Mesenchymal stem cell (in vitro differentiated cells and primary cell): ENCODE measurements at regions not wholly inside any gene's neighbourhood (a gene's known extent, or its start where the extent isn't known, plus 50 kb on each side); places are given as distances from the start of the nearest gene placed in this dataset.

ENCODE experiments used
- DNase-seq: peaks from one replicate; pipeline ENCODE4 v3.0.0-alpha.2; 2013
- H2AFZ ChIP-seq: one replicate; pipeline ENCODE4 v1.6.1; 2013; ENCODE audit warnings: low read depth, mild to moderate bottlenecking, control low read depth, inconsistent platforms, low read length, moderate library complexity
- H2AK5ac ChIP-seq: 2 replicates; pipeline ENCODE4 v1.6.1; 2013; ENCODE audit warnings: low read length, moderate library complexity, mild to moderate bottlenecking, inconsistent platforms; ENCODE audit not compliant: severe bottlenecking
- H2BK120ac ChIP-seq: one replicate; pipeline ENCODE4 v1.6.1; 2013; ENCODE audit warnings: low read depth, mild to moderate bottlenecking, inconsistent platforms, low read length, moderate library complexity
- H2BK12ac ChIP-seq, 2 experiments: one replicate each; pipeline ENCODE4 v1.6.1; 2013; ENCODE audit warnings: inconsistent platforms in 2 of 2, low read length in 2 of 2, mild to moderate bottlenecking in 2 of 2, moderate library complexity in 2 of 2, control low read depth in 1 of 2
- H2BK15ac ChIP-seq: one replicate; pipeline ENCODE4 v1.6.1; 2013; ENCODE audit warnings: mild to moderate bottlenecking, low read depth, inconsistent platforms; ENCODE audit not compliant: poor library complexity, severe bottlenecking
- H2BK5ac ChIP-seq: 2 replicates; pipeline ENCODE4 v1.6.1; 2013; ENCODE audit warnings: low read depth, mild to moderate bottlenecking, low read length, control low read depth, inconsistent platforms; ENCODE audit not compliant: poor library complexity, severe bottlenecking
- H3K14ac ChIP-seq, 2 experiments: one replicate each; pipeline ENCODE4 v1.6.1; 2013; ENCODE audit warnings: inconsistent platforms in 2 of 2, low read length in 2 of 2, control low read depth in 1 of 2, mild to moderate bottlenecking in 1 of 2, moderate library complexity in 1 of 2
- H3K18ac ChIP-seq, 2 experiments: one replicate each; pipeline ENCODE4 v1.6.1; 2013; ENCODE audit warnings: inconsistent platforms in 2 of 2, low read length in 2 of 2, control low read depth in 1 of 2, low read depth in 1 of 2, mild to moderate bottlenecking in 1 of 2
- H3K23ac ChIP-seq, 2 experiments: one replicate each; pipeline ENCODE4 v1.6.1; 2013; ENCODE audit warnings: inconsistent platforms in 2 of 2, low read length in 2 of 2, mild to moderate bottlenecking in 2 of 2, moderate library complexity in 2 of 2, control low read depth in 1 of 2
- H3K27ac ChIP-seq: 2 replicates; pipeline ENCODE4 v1.5.1; 2013; ENCODE audit warnings: mild to moderate bottlenecking, moderate library complexity, low read length, control low read depth, inconsistent platforms; ENCODE audit not compliant: poor library complexity, severe bottlenecking
- H3K27me3 ChIP-seq, 2 experiments: 2 replicates each; pipeline versions ENCODE4 v1.6.1 to v1.7.0; 2013; ENCODE audit warnings: low read length in 2 of 2, mild to moderate bottlenecking in 2 of 2, moderate library complexity in 2 of 2, control low read depth in 1 of 2, inconsistent platforms in 1 of 2; ENCODE audit not compliant: control insufficient read depth in 1 of 2, insufficient read depth in 1 of 2
- H3K36me3 ChIP-seq, 2 experiments: 2 replicates each; pipeline versions ENCODE4 v1.6.1 to v1.7.0; 2013; ENCODE audit warnings: low read length in 2 of 2, control low read depth in 1 of 2, inconsistent platforms in 1 of 2, low read depth in 1 of 2, mild to moderate bottlenecking in 1 of 2; ENCODE audit not compliant: insufficient read depth in 2 of 2, control insufficient read depth in 1 of 2
- H3K4ac ChIP-seq, 2 experiments: one replicate each; pipeline ENCODE4 v1.6.1; 2013; ENCODE audit warnings: inconsistent platforms in 2 of 2, low read length in 2 of 2, mild to moderate bottlenecking in 2 of 2, moderate library complexity in 2 of 2, control low read depth in 1 of 2, low read depth in 1 of 2
- H3K4me1 ChIP-seq: 2 replicates; pipeline ENCODE4 v1.6.1; 2013; ENCODE audit warnings: low read depth, low read length, control low read depth; ENCODE audit not compliant: control insufficient read depth, insufficient read depth
- H3K4me2 ChIP-seq: 2 replicates; pipeline ENCODE4 v1.6.1; 2013; ENCODE audit warnings: low read length, mild to moderate bottlenecking, inconsistent platforms; ENCODE audit not compliant: poor library complexity, severe bottlenecking
- H3K4me3 ChIP-seq, 2 experiments: 2 replicates each; pipeline versions ENCODE4 v1.5.1 to v1.7.0; 2013; ENCODE audit warnings: low read length in 2 of 2, mild to moderate bottlenecking in 2 of 2, control low read depth in 1 of 2, low read depth in 1 of 2; ENCODE audit not compliant: insufficient read depth in 1 of 2
- H3K79me1 ChIP-seq: replicated peaks from 2 replicates; pipeline ENCODE4 v1.6.1; 2013; ENCODE audit warnings: mild to moderate bottlenecking, control low read depth, low read length, inconsistent platforms; ENCODE audit not compliant: poor library complexity, severe bottlenecking
- H3K9ac ChIP-seq: 2 replicates; pipeline ENCODE4 v1.7.0; 2013; ENCODE audit warnings: mild to moderate bottlenecking, low read length, moderate library complexity
- H3K9me3 ChIP-seq: 2 replicates; pipeline ENCODE4 v1.7.0; 2013; ENCODE audit warnings: mild to moderate bottlenecking, low read length; ENCODE audit not compliant: control insufficient read depth
- H4K8ac ChIP-seq: one replicate; pipeline ENCODE4 v1.6.1; 2013; ENCODE audit warnings: inconsistent platforms, mild to moderate bottlenecking, low read length, moderate library complexity
- H4K91ac ChIP-seq: one replicate; pipeline ENCODE4 v1.6.1; 2013; ENCODE audit warnings: mild to moderate bottlenecking, low read length, inconsistent platforms
- WGBS: methylation state at CpG from one replicate; pipeline ENCODE4 v1.1.7; 2013; ENCODE audit warnings: mixed read lengths; 5-methylcytosine and 5-hydroxymethylcytosine counted together

DNA sequence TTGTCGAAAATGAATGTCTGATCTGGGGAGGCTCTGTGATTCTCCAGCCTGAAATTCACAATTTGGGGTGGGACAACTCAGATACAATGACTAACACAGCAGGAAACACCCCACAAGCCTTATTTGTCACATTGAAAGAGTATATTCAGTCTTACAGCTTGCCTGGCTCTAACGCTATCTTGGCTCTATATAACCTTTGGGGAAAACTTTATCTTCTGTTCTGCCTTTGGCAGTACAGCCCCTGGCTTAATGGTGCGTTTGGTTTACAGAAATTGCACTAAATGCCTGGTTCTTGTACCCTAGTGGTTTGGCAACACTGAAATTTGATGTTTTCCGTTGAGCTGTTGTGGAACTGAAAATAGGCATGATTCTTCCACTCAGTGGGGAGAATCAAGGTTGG is 178.1 kb upstream of the VEGFC start:
- H4K8ac ChIP-seq: no peak overlapping the region
- WGBS: 93% methylated on average over 4 of the region's 4 CpGs
- no peak overlapping the region for H3K4ac ChIP-seq
- H2AK5ac ChIP-seq: no peak overlapping the region
- H2BK15ac ChIP-seq: no peak overlapping the region
- H3K36me3 ChIP-seq: no peaks in the 10 kb centered on the region
- H3K27me3 ChIP-seq: no peaks in the 10 kb centered on the region
- H3K9ac ChIP-seq: peak overlapping the region; percentile 28
- H3K79me1 ChIP-seq: no peaks in the 10 kb centered on the region
- H3K23ac ChIP-seq: no peak overlapping the region
- no peak overlapping the region for H4K91ac ChIP-seq
- no peak overlapping the region for H3K27ac ChIP-seq
- peak overlapping the region in 1 of 2 experiments; percentile 42 for H3K4me3 ChIP-seq
- no peak overlapping the region for H2AFZ ChIP-seq
- no peak overlapping the region for H2BK12ac ChIP-seq
- no peak for DNase-seq
- H3K14ac ChIP-seq: no peak overlapping the region
- no peak overlapping the region for H2BK120ac ChIP-seq
- H3K4me2 ChIP-seq: no peak overlapping the region
- no peaks in the 10 kb centered on the region for H3K4me1 ChIP-seq
- H2BK5ac ChIP-seq: no peak overlapping the region
- no peak overlapping the region for H3K18ac ChIP-seq
- H3K9me3 ChIP-seq: no peaks in the 10 kb centered on the region

DNA sequence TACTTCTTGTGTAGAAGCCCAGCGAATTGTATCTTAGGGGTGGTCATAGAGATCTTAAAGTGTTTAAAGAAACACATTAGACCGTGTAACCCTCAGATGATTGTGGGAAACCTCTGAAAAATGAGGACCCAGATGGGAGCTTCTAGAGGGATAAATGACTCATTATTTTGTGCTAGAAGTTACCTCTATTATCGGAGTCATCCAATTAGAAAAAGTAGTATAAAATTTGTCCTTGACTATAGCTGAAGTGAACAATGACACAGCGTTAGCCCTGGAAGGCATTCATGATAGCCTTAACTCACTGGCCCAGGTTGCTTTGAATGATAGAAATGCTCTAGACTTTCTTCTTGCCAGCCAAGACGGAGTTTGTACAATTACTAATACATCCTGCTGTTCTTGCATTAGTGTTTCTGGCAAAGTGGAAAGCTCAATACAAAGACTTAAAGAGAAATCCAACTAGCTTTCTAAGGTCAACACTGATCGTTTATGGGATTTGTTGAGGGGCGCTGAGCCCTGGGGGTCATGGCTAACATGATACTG is 178.9 kb upstream of the VEGFC start:
- no peaks in the 10 kb centered on the region for H3K36me3 ChIP-seq
- no peak overlapping the region for H4K91ac ChIP-seq
- no peaks in the 10 kb centered on the region for H3K27me3 ChIP-seq
- H3K9ac ChIP-seq: no peak overlapping the region
- no peak overlapping the region for H3K27ac ChIP-seq
- WGBS: 98% methylated on average over 6 of the region's 7 CpGs
- no peak overlapping the region for H2BK15ac ChIP-seq
- H2AK5ac ChIP-seq: no peak overlapping the region
- no peak overlapping the region for H3K23ac ChIP-seq
- no peaks in the 10 kb centered on the region for H3K79me1 ChIP-seq
- H3K4me2 ChIP-seq: no peak overlapping the region
- no peak overlapping the region for H2BK12ac ChIP-seq
- no peak overlapping the region for H3K18ac ChIP-seq
- H3K14ac ChIP-seq: peak overlapping the region in 1 of 2 experiments; percentile 47
- H2BK120ac ChIP-seq: no peak overlapping the region
- peak overlapping the region in 1 of 2 experiments; percentile 42 for H3K4me3 ChIP-seq
- H3K9me3 ChIP-seq: no peaks in the 10 kb centered on the region
- no peak overlapping the region for H2AFZ ChIP-seq
- DNase-seq: no peak
- H3K4me1 ChIP-seq: no peaks in the 10 kb centered on the region
- no peak overlapping the region for H2BK5ac ChIP-seq
- no peak overlapping the region for H3K4ac ChIP-seq
- H4K8ac ChIP-seq: no peak overlapping the region

DNA sequence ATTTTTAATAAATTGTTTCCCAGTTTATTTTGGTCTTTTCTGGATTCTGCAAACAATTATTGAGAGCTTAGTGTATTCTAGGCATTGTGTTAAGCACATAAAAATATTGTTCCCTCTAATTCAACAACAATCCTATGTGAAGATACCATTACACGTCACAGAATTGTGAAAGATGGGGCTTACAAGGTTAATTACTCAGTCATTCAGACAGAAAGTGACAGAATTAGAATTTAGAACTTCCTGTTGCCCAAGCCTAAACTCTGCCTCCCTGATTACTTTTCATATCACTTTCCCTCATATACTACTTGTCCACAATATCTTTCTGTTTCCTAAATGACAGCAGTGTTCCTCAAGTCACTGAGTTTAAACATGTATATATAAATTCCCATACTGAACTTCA is 186.7 kb upstream of the VEGFC start:
- Histone ChIP-seq H3K27ac (no peak overlapping the region), H4K91ac (no peak overlapping the region), H2AFZ (no peak overlapping the region), H2AK5ac (no peak overlapping the region), H3K23ac (no peak overlapping the region), H3K14ac (no peak overlapping the region), H2BK12ac (no peak overlapping the region), H3K18ac (no peak overlapping the region), H3K9ac (no peak overlapping the region), H4K8ac (no peak overlapping the region), H2BK15ac (no peak overlapping the region), H3K4ac (no peak overlapping the region), H2BK5ac (no peak overlapping the region), H3K4me1 (no peaks in the 10 kb centered on the region), H2BK120ac (no peak overlapping the region), H3K36me3 (no peaks in the 10 kb centered on the region), H3K4me2 (no peak overlapping the region), H3K9me3 (no peaks in the 10 kb centered on the region), H3K27me3 (no peaks in the 10 kb centered on the region), H3K79me1 (no peaks in the 10 kb centered on the region), H3K4me3 (no peak overlapping the region)
- DNase-seq: peak; percentile 20
- WGBS: 50% methylated on average over 1 of the region's 1 CpG

DNA sequence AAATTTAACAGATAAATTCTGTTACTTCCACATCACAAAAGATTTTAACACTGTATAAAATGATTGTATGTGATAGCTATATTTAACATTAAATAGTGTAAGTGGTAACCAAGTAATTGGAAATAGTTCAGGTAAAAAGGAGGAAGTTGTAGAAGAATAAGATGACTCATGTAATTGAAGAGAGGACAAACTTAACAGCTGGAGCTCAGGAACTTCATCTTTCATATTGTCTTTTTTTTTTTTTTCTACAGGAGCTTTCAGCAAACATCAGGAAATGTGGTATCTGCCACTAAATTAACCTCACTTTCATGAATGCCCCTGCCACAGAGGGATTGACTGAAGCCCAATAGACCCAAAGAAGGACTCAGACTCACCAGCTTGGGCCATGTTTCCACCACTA is 188.4 kb upstream of the VEGFC start:
- Histone ChIP-seq H3K18ac (no peak overlapping the region), H2BK120ac (no peak overlapping the region), H3K4me3 (peak overlapping the region in 1 of 2 experiments; percentile 63)

More for the DNA sequence above, 188.4 kb upstream of the VEGFC start:
- Histone ChIP-seq H3K27ac (no peak overlapping the region), H4K91ac (no peak overlapping the region), H3K9me3 (no peaks in the 10 kb centered on the region), H3K4me1 (no peaks in the 10 kb centered on the region), H4K8ac (no peak overlapping the region), H3K9ac (peak overlapping the region; percentile 83), H3K14ac (no peak overlapping the region), H3K79me1 (no peaks in the 10 kb centered on the region), H2BK12ac (peak overlapping the region in 1 of 2 experiments; percentile 77), H3K4me2 (no peak overlapping the region), H2BK15ac (no peak overlapping the region), H2AK5ac (no peak overlapping the region), H2AFZ (no peak overlapping the region), H3K36me3 (no peaks in the 10 kb centered on the region), H3K23ac (no peak overlapping the region), H3K4ac (no peak overlapping the region), H2BK5ac (no peak overlapping the region), H3K27me3 (no peaks in the 10 kb centered on the region)
- no peak for DNase-seq
